ENCODE measurements at regions not wholly inside any gene's neighbourhood (a gene's known extent, or its start where the extent isn't known, plus 50 kb on each side); places are given as distances from the start of the nearest gene placed in this dataset.

DNA sequence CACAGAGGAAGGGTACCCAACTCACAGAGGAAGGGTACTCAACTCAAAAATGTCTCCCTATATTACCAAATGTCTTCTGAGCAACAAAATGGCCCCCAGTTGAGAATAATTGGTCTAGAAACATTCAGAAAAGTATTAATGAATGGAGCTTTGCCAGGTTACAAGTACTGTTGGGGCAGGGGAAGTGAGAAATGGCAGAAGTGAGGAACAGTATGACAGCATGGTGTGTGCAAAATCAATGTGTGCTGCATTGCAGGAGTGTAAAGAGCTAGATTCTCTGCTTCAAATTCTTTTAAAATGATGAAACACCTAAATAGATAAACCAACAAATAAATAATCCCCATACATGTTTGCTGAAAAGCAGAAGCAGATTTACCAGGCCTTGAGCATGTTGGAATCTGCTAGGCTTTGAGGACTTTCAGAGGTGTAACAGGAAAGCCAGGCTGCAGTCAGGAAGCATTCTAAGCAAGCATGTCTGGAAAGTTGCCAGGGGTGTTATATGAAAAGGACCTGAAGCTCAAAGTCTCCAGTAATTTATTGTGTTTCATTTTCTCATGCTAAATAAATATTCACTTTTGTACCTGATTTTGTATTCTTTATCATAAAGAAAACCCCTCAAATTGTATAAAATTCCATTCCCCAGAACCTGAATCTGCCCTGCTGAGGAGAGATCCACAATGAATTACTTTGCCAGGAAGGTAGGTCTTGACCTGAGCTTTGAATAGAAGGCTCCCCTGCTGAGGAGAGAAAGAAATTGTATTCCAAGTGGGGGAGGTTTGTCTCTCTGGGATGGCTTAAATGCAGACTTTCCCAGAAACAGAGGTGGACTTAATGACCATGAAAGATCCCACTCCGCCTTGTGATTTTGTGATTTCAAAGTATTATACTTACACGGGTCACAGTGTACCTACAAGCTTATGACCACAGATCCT, 265.0 kb upstream of the MARCKS start:
- no peak overlapping the region for H2AFZ ChIP-seq (ENCODE audit: low read length)
- H3K27ac ChIP-seq (ENCODE audit: low read depth, low read length, poor library complexity, severe bottlenecking), result no peak overlapping the region
- H3K9me3 ChIP-seq (ENCODE audit: low read length), result no peaks in the 10 kb centered on the region
- H3K27me3 ChIP-seq (ENCODE audit: insufficient read depth, low read length), result no peaks in the 10 kb centered on the region
- peaks cover 16% of the 10 kb centered on the region for H3K4me1 ChIP-seq (ENCODE audit: insufficient read depth, low read length, severe bottlenecking)
- no peaks in the 10 kb centered on the region for H3K36me3 ChIP-seq (ENCODE audit: insufficient read depth, low read length)
- no peaks in the 10 kb centered on the region for H4K20me1 ChIP-seq (ENCODE audit: insufficient read depth, low read length)
- no peaks in the 10 kb centered on the region for H3F3A ChIP-seq (ENCODE audit: insufficient read depth, low read length)
- H3K4me2 ChIP-seq (ENCODE audit: low read length), result no peak overlapping the region
- H3K79me2 ChIP-seq (ENCODE audit: insufficient read depth, low read length), result no peaks in the 10 kb centered on the region
- H3K9me2 ChIP-seq (ENCODE audit: low read depth, low read length), result no peaks in the 10 kb centered on the region
- TF ChIP-seq EZH2 (IDR thresholded peaks at IDR 0.05; ENCODE audit: borderline replicate concordance, low read length), result no peak
- TF ChIP-seq, protein P1, sequence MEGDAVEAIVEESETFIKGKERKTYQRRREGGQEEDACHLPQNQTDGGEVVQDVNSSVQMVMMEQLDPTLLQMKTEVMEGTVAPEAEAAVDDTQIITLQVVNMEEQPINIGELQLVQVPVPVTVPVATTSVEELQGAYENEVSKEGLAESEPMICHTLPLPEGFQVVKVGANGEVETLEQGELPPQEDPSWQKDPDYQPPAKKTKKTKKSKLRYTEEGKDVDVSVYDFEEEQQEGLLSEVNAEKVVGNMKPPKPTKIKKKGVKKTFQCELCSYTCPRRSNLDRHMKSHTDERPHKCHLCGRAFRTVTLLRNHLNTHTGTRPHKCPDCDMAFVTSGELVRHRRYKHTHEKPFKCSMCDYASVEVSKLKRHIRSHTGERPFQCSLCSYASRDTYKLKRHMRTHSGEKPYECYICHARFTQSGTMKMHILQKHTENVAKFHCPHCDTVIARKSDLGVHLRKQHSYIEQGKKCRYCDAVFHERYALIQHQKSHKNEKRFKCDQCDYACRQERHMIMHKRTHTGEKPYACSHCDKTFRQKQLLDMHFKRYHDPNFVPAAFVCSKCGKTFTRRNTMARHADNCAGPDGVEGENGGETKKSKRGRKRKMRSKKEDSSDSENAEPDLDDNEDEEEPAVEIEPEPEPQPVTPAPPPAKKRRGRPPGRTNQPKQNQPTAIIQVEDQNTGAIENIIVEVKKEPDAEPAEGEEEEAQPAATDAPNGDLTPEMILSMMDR (IDR thresholded peaks at IDR 0.05; ENCODE audit: low read length), result no peak
- H3K9ac ChIP-seq (ENCODE audit: low read length), result no peak overlapping the region
- H3K4me3 ChIP-seq (ENCODE audit: low read depth, low read length, poor library complexity, severe bottlenecking), result no peak overlapping the region

DNA sequence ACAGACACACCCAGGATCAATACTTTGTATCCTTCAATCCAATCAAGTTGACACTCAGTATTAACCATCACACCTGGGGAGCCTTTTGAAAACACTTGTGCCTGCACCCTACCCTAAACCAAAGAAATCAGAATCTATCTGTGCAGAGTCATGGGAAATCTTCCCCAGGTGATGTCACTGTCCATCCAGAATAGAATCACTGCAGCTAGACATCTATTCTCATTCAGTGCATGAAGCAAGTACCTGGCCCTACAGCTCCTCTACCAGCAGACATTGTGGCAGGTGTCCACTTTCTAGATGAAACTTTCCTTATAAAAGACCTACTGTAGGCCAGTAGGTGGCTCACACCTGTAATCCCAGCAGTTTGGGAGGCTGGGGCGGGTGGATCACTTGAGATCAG, 262.4 kb upstream of the MARCKS start:
- TF ChIP-seq EZH2 (IDR thresholded peaks at IDR 0.05; ENCODE audit: borderline replicate concordance, low read length), result no peak
- TF ChIP-seq, protein P1 (IDR thresholded peaks at IDR 0.05; ENCODE audit: low read length), result no peak; the same call in 1 of the 2 replicates
- Histone ChIP-seq H3K9me3 (ENCODE audit: low read length) (no peaks in the 10 kb centered on the region), H3K4me3 (ENCODE audit: low read depth, low read length, poor library complexity, severe bottlenecking) (no peak overlapping the region)

GRCh38 chr6:113595911-113596376, 261.2 kb upstream of the MARCKS start:
- Histone ChIP-seq H3K79me2 (ENCODE audit: insufficient read depth, low read length) (no peaks in the 10 kb centered on the region), H3K9me3 (ENCODE audit: low read length) (no peaks in the 10 kb centered on the region), H3F3A (ENCODE audit: insufficient read depth, low read length) (no peaks in the 10 kb centered on the region), H3K9me2 (ENCODE audit: low read depth, low read length) (no peaks in the 10 kb centered on the region), H4K20me1 (ENCODE audit: insufficient read depth, low read length) (no peaks in the 10 kb centered on the region), H3K4me2 (ENCODE audit: low read length) (no peak overlapping the region), H3K4me1 (ENCODE audit: insufficient read depth, low read length, severe bottlenecking) (peaks cover 16% of the 10 kb centered on the region), H3K27me3 (ENCODE audit: insufficient read depth, low read length) (no peaks in the 10 kb centered on the region), H3K4me3 (ENCODE audit: low read depth, low read length, poor library complexity, severe bottlenecking) (no peak overlapping the region), H3K36me3 (ENCODE audit: insufficient read depth, low read length) (no peaks in the 10 kb centered on the region), H2AFZ (ENCODE audit: low read length) (no peak overlapping the region), H3K27ac (ENCODE audit: low read depth, low read length, poor library complexity, severe bottlenecking) (no peak overlapping the region), H3K9ac (ENCODE audit: low read length) (no peak overlapping the region)
- no peak for TF ChIP-seq EZH2 (IDR thresholded peaks at IDR 0.05; ENCODE audit: borderline replicate concordance, low read length)
- TF ChIP-seq, protein P1 (IDR thresholded peaks at IDR 0.05; ENCODE audit: low read length), result no peak

More for the DNA sequence above, 262.4 kb upstream of the MARCKS start:
- Histone ChIP-seq H3K79me2 (ENCODE audit: insufficient read depth, low read length) (no peaks in the 10 kb centered on the region), H3K4me1 (ENCODE audit: insufficient read depth, low read length, severe bottlenecking) (peaks cover 16% of the 10 kb centered on the region), H3K36me3 (ENCODE audit: insufficient read depth, low read length) (no peaks in the 10 kb centered on the region), H3K27ac (ENCODE audit: low read depth, low read length, poor library complexity, severe bottlenecking) (no peak overlapping the region), H3K4me2 (ENCODE audit: low read length) (no peak overlapping the region), H3F3A (ENCODE audit: insufficient read depth, low read length) (no peaks in the 10 kb centered on the region), H4K20me1 (ENCODE audit: insufficient read depth, low read length) (no peaks in the 10 kb centered on the region), H3K9ac (ENCODE audit: low read length) (no peak overlapping the region), H3K9me2 (ENCODE audit: low read depth, low read length) (no peaks in the 10 kb centered on the region), H2AFZ (ENCODE audit: low read length) (no peak overlapping the region), H3K27me3 (ENCODE audit: insufficient read depth, low read length) (no peaks in the 10 kb centered on the region)
